ENCODE measurements at regions not wholly inside any gene's neighbourhood (a gene's known extent, or its start where the extent isn't known, plus 50 kb on each side); places are given as distances from the start of the nearest gene placed in this dataset.

DNA sequence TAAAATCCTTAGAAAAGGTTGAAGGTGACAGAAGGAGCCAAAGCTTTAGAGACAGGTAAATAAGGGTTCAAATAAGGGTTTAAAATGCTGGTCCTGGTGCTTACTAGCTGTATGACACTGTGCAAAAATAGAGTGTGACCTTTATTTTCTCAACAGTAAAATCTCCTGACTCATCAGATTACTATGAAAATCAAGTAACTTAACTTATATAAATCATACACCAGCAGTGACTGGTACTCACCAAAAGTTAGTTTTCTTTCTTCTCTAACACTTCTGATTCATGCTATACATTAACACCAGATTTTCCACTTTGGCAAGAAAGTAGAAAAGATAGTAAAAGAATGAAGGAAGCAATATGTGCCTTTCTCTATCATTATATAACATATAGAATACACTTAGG, 205.9 kb upstream of the GBE1 start:
- no peak for DNase-seq (ENCODE audit: low read depth)

GRCh38 chr3:81965696-81966095, 204.3 kb upstream of the GBE1 start:
- no peak for DNase-seq (ENCODE audit: low read depth)

DNA sequence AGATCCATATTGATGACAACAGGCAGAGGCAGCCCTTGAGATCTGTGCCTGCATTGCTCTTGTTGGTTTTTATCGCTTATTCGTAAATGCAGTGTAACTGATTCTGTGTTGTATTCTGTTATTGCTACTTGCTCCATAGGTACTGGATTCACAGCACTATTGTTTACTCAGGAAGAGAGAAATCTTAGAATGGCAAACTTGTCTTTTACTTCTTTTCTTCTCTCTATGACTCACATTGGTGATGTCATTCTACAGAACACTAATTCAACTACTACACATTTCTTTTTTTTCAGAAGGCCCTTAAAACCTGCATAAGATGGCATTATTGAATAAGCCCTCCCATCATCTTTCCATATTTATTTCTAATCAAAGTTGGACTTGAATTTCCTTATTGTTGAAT, 201.0 kb upstream of the GBE1 start:
- peak; percentile 33 for DNase-seq (ENCODE audit: low read depth)

GRCh38 chr3:81958972-81959640, 197.7 kb upstream of the GBE1 start:
- no peak for DNase-seq (ENCODE audit: low read depth)

GRCh38 chr3:81955878-81956277, 194.4 kb upstream of the GBE1 start:
- DNase-seq (ENCODE audit: low read depth), result no peak

- no peak for DNase-seq (ENCODE audit: low read depth)
Observed at GRCh38 chr3:81953111-81953510, 191.7 kb upstream of the GBE1 start.

- no peak for DNase-seq (ENCODE audit: low read depth)
Observed at GRCh38 chr3:81952141-81952540, 190.7 kb upstream of the GBE1 start.

DNA sequence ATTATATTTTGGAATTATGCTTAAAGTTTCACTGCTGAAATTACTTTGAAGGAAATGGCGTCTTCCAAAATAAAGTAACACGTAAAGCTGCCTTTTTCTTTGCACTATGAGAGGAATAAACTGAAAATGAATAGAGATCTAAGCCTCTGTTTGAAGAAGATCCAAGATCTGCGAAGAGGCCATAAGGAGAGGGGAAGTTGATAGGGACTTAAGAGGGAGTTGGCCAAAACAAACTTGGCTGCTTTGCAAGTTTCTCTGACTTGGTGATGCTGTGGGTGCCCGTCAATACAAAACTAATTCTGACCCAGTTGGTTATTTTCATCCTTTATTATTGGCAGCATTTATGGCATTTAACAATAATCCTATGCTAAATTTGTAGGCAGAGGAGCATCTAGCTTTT, 190.2 kb upstream of the GBE1 start:
- no peak for DNase-seq (ENCODE audit: low read depth)

- no peak for DNase-seq (ENCODE audit: low read depth)
Observed at GRCh38 chr3:81951106-81951505, 189.7 kb upstream of the GBE1 start.

- peak; percentile 21 for DNase-seq (ENCODE audit: low read depth)
Observed at GRCh38 chr3:81947359-81947758, 185.9 kb upstream of the GBE1 start.

DNA sequence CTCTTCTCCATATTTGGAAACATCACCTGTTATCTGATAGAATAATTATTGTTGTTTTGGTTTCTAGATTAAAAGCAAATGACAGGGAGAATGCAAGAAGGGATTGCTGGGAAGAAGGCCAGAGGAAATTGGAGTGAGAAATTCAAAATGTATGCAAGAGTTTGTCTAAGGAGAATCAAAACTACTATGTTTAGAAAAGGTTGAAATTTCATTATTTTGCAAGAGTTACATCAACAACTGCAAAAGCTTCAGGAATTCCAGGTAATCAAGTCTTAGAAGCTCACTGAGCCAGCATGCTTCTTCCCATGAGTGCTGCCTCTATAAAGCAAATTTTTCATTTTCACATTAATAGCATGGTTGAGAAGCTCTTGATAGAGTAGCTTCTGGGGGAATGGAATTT, 177.2 kb upstream of the GBE1 start:
- DNase-seq (ENCODE audit: low read depth), result no peak

DNA sequence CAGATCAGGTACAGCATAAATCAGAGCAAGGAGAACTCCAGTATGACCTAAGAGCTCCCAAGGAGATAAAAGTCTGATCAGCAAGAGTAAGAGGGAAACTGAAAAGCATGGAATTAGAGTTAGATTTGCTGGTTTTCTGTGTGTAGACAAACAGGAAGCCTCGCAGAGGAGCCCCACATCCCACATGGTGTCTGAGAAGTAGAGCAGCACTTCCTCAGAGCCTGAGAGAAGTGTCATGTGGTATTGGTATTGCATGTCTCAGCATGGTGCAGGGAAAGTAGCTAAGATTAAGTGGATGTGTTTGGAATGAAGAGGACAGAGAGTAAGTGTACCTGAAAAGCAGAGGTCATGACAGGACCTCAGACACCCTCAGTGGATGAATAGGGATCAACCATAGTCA, 175.4 kb upstream of the GBE1 start:
- no peak for DNase-seq (ENCODE audit: low read depth)

DNA sequence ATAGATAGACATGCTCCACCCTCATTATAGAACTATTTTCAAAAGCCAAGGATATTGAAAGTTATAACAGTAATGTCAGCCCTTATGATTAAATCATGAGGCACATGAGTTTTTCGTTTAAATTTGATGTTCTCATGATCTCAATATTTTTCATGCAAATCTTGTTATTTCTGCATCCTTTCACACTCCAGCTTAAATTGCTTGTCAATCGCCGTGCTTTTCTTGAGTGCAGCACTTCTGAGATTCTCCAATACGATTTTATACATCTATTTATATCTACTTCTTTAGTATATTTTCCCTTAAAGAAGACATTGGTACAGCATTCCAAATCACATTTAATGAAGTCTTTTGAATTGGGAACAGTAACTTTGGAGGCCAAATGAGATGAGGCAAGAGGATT, 171.2 kb upstream of the GBE1 start:
- no peak for DNase-seq (ENCODE audit: low read depth)

DNA sequence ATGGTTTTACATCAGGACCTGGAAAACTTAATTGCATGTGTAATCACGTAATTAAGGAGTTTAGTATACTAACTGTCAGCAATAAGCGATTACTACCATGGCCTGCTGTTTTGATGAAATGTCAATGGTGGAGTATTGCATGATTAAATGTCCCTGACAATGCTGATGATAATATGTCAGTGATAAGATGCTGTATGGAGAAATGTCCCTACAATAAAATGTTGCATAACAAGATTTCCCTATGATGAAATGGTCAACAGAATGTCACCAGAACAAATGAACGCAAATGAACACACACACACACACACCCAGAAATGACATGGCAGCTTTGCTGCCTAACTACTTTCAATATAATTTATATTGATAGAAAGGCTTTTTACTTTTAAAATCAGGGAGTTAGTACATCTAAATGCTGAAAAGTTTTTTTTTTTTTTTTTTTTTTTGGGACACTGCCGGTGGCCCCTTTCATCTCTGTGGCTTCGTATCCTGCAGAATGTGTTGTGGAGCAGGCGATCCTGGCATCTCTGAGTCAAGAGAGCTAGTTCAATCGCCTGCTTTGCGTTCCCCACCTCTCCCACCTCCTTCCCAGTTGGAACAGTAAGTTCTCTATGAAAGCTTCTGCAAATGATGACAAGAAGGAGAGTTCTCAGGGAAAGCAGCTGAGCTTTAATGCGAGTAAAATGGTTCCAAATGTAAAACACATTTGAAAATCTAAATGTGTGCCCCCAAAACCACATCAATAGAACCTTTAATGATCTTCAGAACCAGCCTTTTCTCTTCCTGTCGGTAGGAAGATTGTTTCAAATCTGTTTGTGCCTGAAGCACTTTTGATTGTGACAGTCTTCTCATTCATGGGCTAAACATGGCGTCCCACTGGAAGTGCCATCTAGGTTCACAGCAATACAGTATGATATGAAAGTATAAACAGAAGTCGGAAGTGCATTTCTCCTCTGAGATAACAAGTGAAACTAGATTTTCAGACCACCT, 170.1 kb upstream of the GBE1 start:
- DNase-seq (ENCODE audit: low read depth), result no peak

DNA sequence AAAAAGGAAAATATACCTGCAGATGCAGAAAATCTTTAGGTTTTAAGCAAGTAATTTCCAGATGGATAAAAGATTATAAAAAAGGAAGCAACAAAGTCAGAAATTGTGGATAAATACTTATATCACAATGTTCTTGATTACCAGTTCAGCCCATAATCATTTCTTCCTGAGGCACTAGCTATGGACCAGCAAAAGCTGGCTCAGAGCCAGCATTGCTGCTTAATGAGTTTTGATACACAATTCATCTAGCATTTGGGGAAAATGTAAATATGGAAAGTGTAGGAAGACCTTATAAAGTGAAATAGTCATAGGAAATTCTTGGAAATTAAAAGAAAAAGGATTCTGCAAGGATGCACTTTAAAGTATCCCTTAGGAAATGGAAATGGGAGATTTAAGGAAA, 168.3 kb upstream of the GBE1 start:
- DNase-seq (ENCODE audit: low read depth), result no peak

DNA sequence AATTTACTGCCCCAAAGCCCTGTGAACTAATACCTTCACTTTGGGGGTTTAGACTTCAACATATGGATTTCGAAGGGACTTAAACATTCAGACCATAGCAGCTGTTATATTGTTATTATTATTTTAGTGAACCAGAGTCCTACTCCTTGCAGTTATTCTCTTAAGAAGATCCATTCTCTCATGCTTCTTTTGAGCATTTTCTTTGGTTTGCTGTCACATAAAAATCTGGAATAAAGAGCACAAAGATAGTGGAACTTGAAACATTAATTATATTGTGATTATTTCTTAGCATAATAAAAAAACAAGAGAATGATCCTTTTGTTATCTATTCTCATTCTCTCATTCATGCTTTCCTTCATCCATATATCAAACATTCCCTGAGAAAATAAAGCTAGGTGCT, 166.4 kb upstream of the GBE1 start:
- DNase-seq (ENCODE audit: low read depth), result no peak

GRCh38 chr3:81925385-81925784, 163.9 kb upstream of the GBE1 start:
- no peak for DNase-seq (ENCODE audit: low read depth)

GRCh38 chr3:81923038-81923437, 161.6 kb upstream of the GBE1 start:
- DNase-seq (ENCODE audit: low read depth), result no peak

DNA sequence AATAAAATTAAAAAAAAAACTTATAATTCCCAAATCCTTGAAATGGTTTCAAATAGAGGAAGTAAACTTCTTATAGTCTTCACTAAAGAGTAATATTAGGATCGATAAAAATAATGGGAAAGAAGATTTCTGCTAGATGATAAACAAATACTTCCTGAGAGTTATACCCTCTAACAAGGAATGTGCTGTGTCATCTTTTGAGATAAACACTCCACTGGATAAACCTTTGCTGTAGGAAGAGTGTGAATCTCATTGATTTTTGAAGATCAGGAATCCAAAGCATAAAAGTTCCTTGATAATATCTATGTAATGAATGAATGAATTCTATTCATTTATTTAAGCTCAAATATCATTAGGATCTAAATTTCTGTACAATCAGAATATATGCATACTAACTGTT, 161.0 kb upstream of the GBE1 start:
- DNase-seq (ENCODE audit: low read depth), result no peak

GRCh38 chr3:81920816-81921215, 159.4 kb upstream of the GBE1 start:
- DNase-seq (ENCODE audit: low read depth), result no peak

GRCh38 chr3:81916890-81917289, 155.4 kb upstream of the GBE1 start:
- no peak for DNase-seq (ENCODE audit: low read depth)

DNA sequence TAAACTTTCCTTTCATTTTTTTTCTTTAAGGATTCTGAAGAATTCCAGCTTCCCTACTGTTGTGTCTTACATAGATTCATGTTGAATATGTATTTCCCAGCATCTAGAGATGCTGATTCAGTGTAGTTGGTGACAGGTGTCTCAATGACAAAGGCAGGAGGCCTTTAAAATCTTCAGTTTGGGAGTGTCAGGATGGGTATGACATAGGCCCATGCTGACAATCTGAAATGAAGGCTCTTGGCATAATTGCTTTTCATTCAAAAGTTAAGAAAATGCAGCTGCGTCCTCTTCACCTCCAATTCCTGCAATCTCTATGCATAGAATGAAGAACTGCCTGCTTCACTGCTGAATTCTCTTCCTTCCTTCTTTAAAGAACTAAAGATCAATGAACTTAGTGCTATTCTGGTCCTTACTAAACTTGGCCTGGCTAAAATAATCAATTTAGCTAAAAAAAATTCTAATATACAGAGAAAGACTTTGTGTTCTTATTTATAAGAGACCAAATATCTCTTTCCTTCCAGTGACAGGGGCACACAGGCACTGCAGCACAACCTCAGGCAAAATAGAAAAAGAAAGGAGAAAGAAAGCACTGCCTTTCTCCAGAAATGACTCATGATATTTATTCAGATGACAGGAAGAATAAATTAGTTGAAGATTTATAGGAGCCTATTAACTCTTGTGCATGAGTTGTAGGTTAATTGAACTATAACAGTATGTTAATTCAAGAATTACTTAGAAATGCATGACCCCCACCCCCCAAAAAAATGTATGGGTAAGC, 152.6 kb upstream of the GBE1 start:
- peak; percentile 5 for DNase-seq (ENCODE audit: low read depth)

GRCh38 chr3:81911221-81911620, 149.8 kb upstream of the GBE1 start:
- DNase-seq (ENCODE audit: low read depth), result no peak
